ENCODE measurements at regions not wholly inside any gene's neighbourhood (a gene's known extent, or its start where the extent isn't known, plus 50 kb on each side); places are given as distances from the start of the nearest gene placed in this dataset.

- 57 to 62% methylated on average over 2 of the region's 2 CpGs for WGBS, 2 donors
- intact Hi-C loops (cut with DNase I; ENCODE audit: low total_unique reads): no loop called here
- no peak overlapping the region for H3K4me3 ChIP-seq (ENCODE audit: low read depth, poor library complexity, severe bottlenecking)
- DNase-seq (ENCODE audit: low spot score in 2 of 2): no peak
- TF ChIP-seq POLR2A (IDR thresholded peaks at IDR 0.05): no peak
- no peak for TF ChIP-seq CTCF (IDR thresholded peaks at IDR 0.05)
Measured at GRCh38 chr10:53622201-53622600, 849.6 kb upstream of the MBL2 start.

GRCh38 chr10:53619671-53620070, 847.1 kb upstream of the MBL2 start:
- no peak overlapping the region for H3K4me3 ChIP-seq (ENCODE audit: low read depth, poor library complexity, severe bottlenecking)
- intact Hi-C loops (cut with DNase I; ENCODE audit: low total_unique reads): no loop called here
- TF ChIP-seq CTCF (IDR thresholded peaks at IDR 0.05) (no peak), POLR2A (IDR thresholded peaks at IDR 0.05) (no peak)
- WGBS, 2 donors: 52 to 69% methylated on average over 2 of the region's 2 CpGs
- DNase-seq (ENCODE audit: low spot score in 2 of 2): no peak

GRCh38 chr10:53607691-53608090, 835.1 kb upstream of the MBL2 start:
- 62 to 66% methylated on average over 3 of the region's 3 CpGs for WGBS, 2 donors
- intact Hi-C loops (cut with DNase I; ENCODE audit: low total_unique reads): no loop called here
- no peak for DNase-seq (ENCODE audit: low spot score in 2 of 2)
- no peak for TF ChIP-seq CTCF (IDR thresholded peaks at IDR 0.05)
- no peak for TF ChIP-seq POLR2A (IDR thresholded peaks at IDR 0.05)
- no peak overlapping the region for H3K4me3 ChIP-seq (ENCODE audit: low read depth, poor library complexity, severe bottlenecking)

GRCh38 chr10:53606981-53607380, 834.4 kb upstream of the MBL2 start:
- intact Hi-C loops (cut with DNase I; ENCODE audit: low total_unique reads): no loop called here
- WGBS, 2 donors: 57 to 67% methylated on average over 3 of the region's 3 CpGs
- no peak for DNase-seq (ENCODE audit: low spot score in 2 of 2)
- no peak overlapping the region for H3K4me3 ChIP-seq (ENCODE audit: low read depth, poor library complexity, severe bottlenecking)
- no peak for TF ChIP-seq CTCF (IDR thresholded peaks at IDR 0.05)
- TF ChIP-seq POLR2A (IDR thresholded peaks at IDR 0.05): no peak

- DNase-seq (ENCODE audit: low spot score in 2 of 2): no peak
- no peak for TF ChIP-seq POLR2A (IDR thresholded peaks at IDR 0.05)
- TF ChIP-seq CTCF (IDR thresholded peaks at IDR 0.05): no peak
- intact Hi-C loops (cut with DNase I; ENCODE audit: low total_unique reads): no loop called here
- 15 to 16% methylated on average over 11 of the region's 11 CpGs for WGBS, 2 donors
- H3K4me3 ChIP-seq (ENCODE audit: low read depth, poor library complexity, severe bottlenecking): no peak overlapping the region
Measured at GRCh38 chr10:53601260-53601875, 828.8 kb upstream of the MBL2 start.

DNA sequence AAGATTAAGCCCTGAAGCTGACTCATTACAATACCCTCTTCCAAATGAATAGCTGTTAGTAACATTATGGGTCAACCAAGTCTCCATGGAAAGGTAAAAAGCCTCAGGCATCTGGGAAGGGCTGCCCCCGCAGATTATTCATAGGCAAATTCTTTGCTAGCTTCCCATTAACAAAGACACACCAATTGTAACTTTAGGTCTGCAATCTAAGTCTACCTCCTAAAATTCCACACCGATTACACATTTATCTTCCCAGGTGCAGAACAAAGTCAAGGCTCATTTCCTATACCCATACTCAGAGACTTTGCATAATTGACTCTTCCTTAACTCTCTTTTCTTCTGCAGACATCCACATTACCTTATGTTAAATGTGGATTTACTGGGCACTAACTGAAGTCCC, 826.3 kb upstream of the MBL2 start:
- intact Hi-C loops (cut with DNase I; ENCODE audit: low total_unique reads): no loop called here
- TF ChIP-seq POLR2A (IDR thresholded peaks at IDR 0.05) (no peak), CTCF (IDR thresholded peaks at IDR 0.05) (no peak)
- no peak overlapping the region for H3K4me3 ChIP-seq (ENCODE audit: low read depth, poor library complexity, severe bottlenecking)
- no peak for DNase-seq (ENCODE audit: low spot score in 2 of 2)
- 55 to 62% methylated on average over 2 of the region's 2 CpGs for WGBS, 2 donors
